SK-N-MC (cell line): ENCODE measurements at regions not wholly inside any gene's neighbourhood (a gene's known extent, or its start where the extent isn't known, plus 50 kb on each side); places are given as distances from the start of the nearest gene placed in this dataset.

ENCODE experiments used
- EZH2 ChIP-seq: fragments of 200-600 bp; sonication (generic); IDR thresholded peaks from one replicate; pipeline ENCODE4 v1.6.1; 2017; ENCODE audit warnings: antibody characterized with exemption
- FOXP2 ChIP-seq: optimal IDR thresholded peaks from 2 replicates; pipeline ENCODE3; 2011; ENCODE audit warnings: mild to moderate bottlenecking, moderate library complexity; ENCODE audit not compliant: insufficient read depth; ENCODE audit errors: extremely low read length, control extremely low read depth
- POLR2AphosphoS5 ChIP-seq: IDR thresholded peaks from 2 replicates; pipeline ENCODE4 v1.6.1; 2012; ENCODE audit warnings: mild to moderate bottlenecking, low read depth, low read length, borderline replicate concordance

DNA sequence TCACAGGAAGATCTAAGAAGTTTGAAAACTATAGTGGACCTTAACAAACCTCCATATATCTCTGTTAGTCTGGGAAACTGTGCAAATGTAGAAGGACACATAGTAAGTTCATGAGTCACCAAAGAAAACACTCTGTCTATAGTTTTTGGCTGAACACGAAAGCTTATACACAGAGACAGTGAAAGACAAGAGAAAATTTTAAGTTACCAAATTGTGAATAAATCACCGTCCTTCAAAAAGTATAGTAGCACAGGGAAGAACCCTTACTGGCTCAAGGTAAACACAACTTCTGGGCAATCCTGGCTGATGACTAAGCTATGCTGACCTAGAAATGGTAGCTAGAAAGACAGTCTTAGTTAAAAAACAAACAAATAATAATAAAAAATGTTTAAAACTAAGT, 1057.9 kb downstream of the AMY1C start:
- TF ChIP-seq EZH2 (no peak), POLR2AphosphoS5 (no peak), FOXP2 (no peak)
